ENCODE measurements at regions not wholly inside any gene's neighbourhood (a gene's known extent, or its start where the extent isn't known, plus 50 kb on each side); places are given as distances from the start of the nearest gene placed in this dataset.

DNA sequence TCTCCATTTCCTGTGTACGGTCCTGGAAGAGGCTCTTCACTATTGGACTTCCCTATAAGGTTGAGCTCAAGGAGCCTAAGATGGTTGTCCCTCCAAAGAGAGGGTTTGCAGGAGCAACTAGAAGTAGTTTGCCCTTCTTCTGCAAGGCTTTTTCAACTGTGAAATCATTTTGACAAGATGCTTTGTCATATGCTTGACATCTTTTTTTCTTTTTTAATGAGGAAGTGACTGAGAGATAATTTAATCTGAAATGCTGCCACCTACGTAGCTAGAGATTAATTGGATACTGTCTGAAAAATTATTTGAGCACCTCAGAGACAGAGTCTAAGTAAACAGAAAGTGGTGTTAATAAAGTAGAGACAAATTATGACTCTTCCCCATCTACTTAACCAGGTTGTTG lies 97.0 kb downstream of the CHRM3 start:
- no TSS peak for BruUV-seq (replicated peaks)
- TF ChIP-seq, protein P1, sequence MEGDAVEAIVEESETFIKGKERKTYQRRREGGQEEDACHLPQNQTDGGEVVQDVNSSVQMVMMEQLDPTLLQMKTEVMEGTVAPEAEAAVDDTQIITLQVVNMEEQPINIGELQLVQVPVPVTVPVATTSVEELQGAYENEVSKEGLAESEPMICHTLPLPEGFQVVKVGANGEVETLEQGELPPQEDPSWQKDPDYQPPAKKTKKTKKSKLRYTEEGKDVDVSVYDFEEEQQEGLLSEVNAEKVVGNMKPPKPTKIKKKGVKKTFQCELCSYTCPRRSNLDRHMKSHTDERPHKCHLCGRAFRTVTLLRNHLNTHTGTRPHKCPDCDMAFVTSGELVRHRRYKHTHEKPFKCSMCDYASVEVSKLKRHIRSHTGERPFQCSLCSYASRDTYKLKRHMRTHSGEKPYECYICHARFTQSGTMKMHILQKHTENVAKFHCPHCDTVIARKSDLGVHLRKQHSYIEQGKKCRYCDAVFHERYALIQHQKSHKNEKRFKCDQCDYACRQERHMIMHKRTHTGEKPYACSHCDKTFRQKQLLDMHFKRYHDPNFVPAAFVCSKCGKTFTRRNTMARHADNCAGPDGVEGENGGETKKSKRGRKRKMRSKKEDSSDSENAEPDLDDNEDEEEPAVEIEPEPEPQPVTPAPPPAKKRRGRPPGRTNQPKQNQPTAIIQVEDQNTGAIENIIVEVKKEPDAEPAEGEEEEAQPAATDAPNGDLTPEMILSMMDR (IDR thresholded peaks at IDR 0.05): no peak
- DNase-seq (ENCODE audit: low read depth, low spot score) (no peak), ATAC-seq (no peak)
- Histone ChIP-seq H3K36me3 (ENCODE audit: control insufficient read depth, insufficient read depth, low read length) (no peaks in the 10 kb centered on the region), H3K9me3 (ENCODE audit: control insufficient read depth, insufficient read depth, low read depth, low read length) (peaks cover 8% of the 10 kb centered on the region; the same call in 1 of the 2 replicates), H3K4me3 (ENCODE audit: low read depth in 2 of 2, low read length in 2 of 2) (no peak overlapping the region), H3K4me1 (ENCODE audit: control insufficient read depth, insufficient read depth, low read length) (no peaks in the 10 kb centered on the region), H3K27ac (ENCODE audit: low read length) (no peak overlapping the region), H3K27me3 (ENCODE audit: control insufficient read depth, insufficient read depth, low read length) (no peaks in the 10 kb centered on the region)
- ChIA-PET POLR2A (no interaction called here), CTCF (no interaction called here)
- in situ Hi-C loops (cut with HindIII; ENCODE audit: low pct_unique_long_range_greater_than_20kb, low sequenced_read_pairs): no loop called here
- intact Hi-C loops (cut with micrococcal nuclease; ENCODE audit: unreplicated experiment): no loop called here

DNA sequence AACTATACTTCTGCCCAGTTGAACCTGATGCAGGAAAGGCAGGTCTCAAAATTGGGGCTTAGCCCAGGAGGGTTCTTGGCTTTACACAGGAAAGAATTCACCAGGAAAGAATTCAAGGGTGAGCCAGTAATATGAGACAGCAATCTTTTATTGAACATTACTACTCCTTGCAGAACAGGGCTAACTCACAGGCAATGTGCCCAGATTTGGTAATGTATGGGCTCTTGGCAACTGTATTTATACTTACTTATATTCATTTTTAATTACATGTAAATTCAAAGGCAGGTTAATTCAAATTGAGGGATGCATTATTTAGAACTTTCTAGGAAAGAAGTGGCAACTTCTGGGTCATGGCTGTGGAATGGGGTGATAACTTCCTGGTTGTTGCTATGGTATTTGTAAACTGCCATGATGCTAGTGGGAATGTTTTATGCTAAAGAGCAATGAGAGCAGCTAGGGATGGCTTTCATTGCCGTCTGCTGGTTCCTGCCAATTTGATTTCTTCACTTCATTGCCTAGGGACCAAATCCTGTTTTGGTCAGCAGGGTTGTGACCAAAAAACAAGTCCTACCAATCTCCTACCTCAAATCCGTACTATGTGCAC lies 107.5 kb downstream of the CHRM3 start:
- intact Hi-C loops (cut with micrococcal nuclease; ENCODE audit: unreplicated experiment): no loop called here
- H3K9me3 ChIP-seq (ENCODE audit: control insufficient read depth, insufficient read depth, low read depth, low read length): no peaks in the 10 kb centered on the region
- H3K27me3 ChIP-seq (ENCODE audit: control insufficient read depth, insufficient read depth, low read length): no peaks in the 10 kb centered on the region
- no TSS peak for BruUV-seq (replicated peaks)
- CTCF ChIA-PET: no interaction called here
- H3K4me3 ChIP-seq (ENCODE audit: low read depth in 2 of 2, low read length in 2 of 2): no peak overlapping the region
- TF ChIP-seq, protein P1 (IDR thresholded peaks at IDR 0.05): no peak
- TF ChIP-seq SIN3A (IDR thresholded peaks at IDR 0.05; ENCODE audit: borderline replicate concordance, insufficient read depth, low read depth, low read length): no peak
- no peak for TF ChIP-seq TCF7L2 (IDR thresholded peaks at IDR 0.05; ENCODE audit: low read depth, low read length)
- TF ChIP-seq POLR2AphosphoS5 (IDR thresholded peaks at IDR 0.05; ENCODE audit: low read depth, low read length): no peak
- TF ChIP-seq, protein P2, sequence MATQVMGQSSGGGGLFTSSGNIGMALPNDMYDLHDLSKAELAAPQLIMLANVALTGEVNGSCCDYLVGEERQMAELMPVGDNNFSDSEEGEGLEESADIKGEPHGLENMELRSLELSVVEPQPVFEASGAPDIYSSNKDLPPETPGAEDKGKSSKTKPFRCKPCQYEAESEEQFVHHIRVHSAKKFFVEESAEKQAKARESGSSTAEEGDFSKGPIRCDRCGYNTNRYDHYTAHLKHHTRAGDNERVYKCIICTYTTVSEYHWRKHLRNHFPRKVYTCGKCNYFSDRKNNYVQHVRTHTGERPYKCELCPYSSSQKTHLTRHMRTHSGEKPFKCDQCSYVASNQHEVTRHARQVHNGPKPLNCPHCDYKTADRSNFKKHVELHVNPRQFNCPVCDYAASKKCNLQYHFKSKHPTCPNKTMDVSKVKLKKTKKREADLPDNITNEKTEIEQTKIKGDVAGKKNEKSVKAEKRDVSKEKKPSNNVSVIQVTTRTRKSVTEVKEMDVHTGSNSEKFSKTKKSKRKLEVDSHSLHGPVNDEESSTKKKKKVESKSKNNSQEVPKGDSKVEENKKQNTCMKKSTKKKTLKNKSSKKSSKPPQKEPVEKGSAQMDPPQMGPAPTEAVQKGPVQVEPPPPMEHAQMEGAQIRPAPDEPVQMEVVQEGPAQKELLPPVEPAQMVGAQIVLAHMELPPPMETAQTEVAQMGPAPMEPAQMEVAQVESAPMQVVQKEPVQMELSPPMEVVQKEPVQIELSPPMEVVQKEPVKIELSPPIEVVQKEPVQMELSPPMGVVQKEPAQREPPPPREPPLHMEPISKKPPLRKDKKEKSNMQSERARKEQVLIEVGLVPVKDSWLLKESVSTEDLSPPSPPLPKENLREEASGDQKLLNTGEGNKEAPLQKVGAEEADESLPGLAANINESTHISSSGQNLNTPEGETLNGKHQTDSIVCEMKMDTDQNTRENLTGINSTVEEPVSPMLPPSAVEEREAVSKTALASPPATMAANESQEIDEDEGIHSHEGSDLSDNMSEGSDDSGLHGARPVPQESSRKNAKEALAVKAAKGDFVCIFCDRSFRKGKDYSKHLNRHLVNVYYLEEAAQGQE (IDR thresholded peaks at IDR 0.05; ENCODE audit: insufficient read depth in 1 of 2, low read depth in 2 of 2, low read length in 1 of 2): no peak
- POLR2A ChIA-PET: no interaction called here
- H3K27ac ChIP-seq (ENCODE audit: low read length): no peak overlapping the region
- DNase-seq (ENCODE audit: low read depth, low spot score): no peak
- in situ Hi-C loops (cut with HindIII; ENCODE audit: low pct_unique_long_range_greater_than_20kb, low sequenced_read_pairs): no loop called here
- no peaks in the 10 kb centered on the region for H3K36me3 ChIP-seq (ENCODE audit: control insufficient read depth, insufficient read depth, low read length)
- no peak for ATAC-seq
- H3K4me1 ChIP-seq (ENCODE audit: control insufficient read depth, insufficient read depth, low read length): no peaks in the 10 kb centered on the region
